ENCODE measurements at regions not wholly inside any gene's neighbourhood (a gene's known extent, or its start where the extent isn't known, plus 50 kb on each side); places are given as distances from the start of the nearest gene placed in this dataset.

- TF ChIP-seq CTCF (IDR thresholded peaks at IDR 0.05; ENCODE audit: low read depth, low read length, poor library complexity, severe bottlenecking) = no peak
- no peak for TF ChIP-seq EZH2phosphoT487 (IDR thresholded peaks at IDR 0.05; ENCODE audit: borderline replicate concordance, low read length)
Measured at GRCh38 chr2:11955314-11955713, 208.9 kb downstream of the LPIN1 start.
